Tibial nerve (tissue), 3 donors: ENCODE measurements at regions not wholly inside any gene's neighbourhood (a gene's known extent, or its start where the extent isn't known, plus 50 kb on each side); places are given as distances from the start of the nearest gene placed in this dataset.

Source experiments
- POLR2A ChIP-seq, 2 donors: fragments of 450-650 bp; IDR thresholded peaks; one replicate each; pipeline ENCODE4 v1.6.1; 2017; ENCODE audit warnings: antibody characterized with exemption in 2 of 2, mild to moderate bottlenecking in 2 of 2, moderate library complexity in 2 of 2
- TF ChIP-seq, protein P1 (sequence below), 5 experiments: fragments of 200-600 bp in 3 of 5; fragments of 450-650 bp in 2 of 5; sonication (generic) in 3 of 5; IDR thresholded peaks; one replicate each; pipeline ENCODE4 v1.5.1; 2016 to 2019; ENCODE audit warnings: antibody characterized with exemption in 5 of 5, mild to moderate bottlenecking in 3 of 5, moderate library complexity in 2 of 5

DNA sequence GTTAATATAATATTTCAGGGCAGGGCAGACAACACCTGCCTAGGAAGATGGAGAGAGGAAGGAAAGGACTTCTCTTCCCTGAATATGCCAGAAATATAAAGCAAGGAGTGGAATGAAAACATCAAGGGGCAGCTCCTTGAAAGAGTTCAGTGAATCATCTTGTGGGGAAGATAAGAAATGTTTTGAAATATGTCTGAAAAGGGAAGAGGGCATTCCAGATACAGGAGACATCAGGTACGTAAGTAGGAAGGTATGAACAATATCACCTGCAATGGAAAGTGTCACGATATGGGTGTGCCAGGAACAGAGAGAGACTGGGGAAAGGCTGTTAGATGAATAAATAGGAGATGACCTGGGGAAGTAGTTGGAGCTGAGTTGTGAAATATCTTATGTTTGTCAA lies 75.8 kb upstream of the WDR72 start:
- TF ChIP-seq POLR2A (IDR thresholded peaks at IDR 0.05): no peak
- TF ChIP-seq, protein P1, sequence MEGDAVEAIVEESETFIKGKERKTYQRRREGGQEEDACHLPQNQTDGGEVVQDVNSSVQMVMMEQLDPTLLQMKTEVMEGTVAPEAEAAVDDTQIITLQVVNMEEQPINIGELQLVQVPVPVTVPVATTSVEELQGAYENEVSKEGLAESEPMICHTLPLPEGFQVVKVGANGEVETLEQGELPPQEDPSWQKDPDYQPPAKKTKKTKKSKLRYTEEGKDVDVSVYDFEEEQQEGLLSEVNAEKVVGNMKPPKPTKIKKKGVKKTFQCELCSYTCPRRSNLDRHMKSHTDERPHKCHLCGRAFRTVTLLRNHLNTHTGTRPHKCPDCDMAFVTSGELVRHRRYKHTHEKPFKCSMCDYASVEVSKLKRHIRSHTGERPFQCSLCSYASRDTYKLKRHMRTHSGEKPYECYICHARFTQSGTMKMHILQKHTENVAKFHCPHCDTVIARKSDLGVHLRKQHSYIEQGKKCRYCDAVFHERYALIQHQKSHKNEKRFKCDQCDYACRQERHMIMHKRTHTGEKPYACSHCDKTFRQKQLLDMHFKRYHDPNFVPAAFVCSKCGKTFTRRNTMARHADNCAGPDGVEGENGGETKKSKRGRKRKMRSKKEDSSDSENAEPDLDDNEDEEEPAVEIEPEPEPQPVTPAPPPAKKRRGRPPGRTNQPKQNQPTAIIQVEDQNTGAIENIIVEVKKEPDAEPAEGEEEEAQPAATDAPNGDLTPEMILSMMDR (IDR thresholded peaks at IDR 0.05): no peak
